WTC11 (cell line): ENCODE measurements at regions not wholly inside any gene's neighbourhood (a gene's known extent, or its start where the extent isn't known, plus 50 kb on each side); places are given as distances from the start of the nearest gene placed in this dataset.

Experiments used
- ATAC-seq: fragments of 200-7000 bp; cut with Tn5 transposase; 2 replicates; pipeline ENCODE4 v1.10.0; 2021; ENCODE audit warnings: mild to moderate bottlenecking, moderate library complexity
- CTCF ChIA-PET: fragments of 300-600 bp; sonication (Branson Sonifier 250); formaldehyde crosslinking; loops from one replicate; lab custom pipeline; 2021; ENCODE audit warnings: antibody characterized with exemption; lab: Charles Lee
- POLR2A ChIA-PET: fragments of 350-600 bp; sonication (Branson Sonifier 250); formaldehyde crosslinking; loops from one replicate; lab custom pipeline; 2021; ENCODE audit warnings: antibody characterized with exemption; lab: Charles Lee
- DNase-seq: peaks from one replicate; pipeline ENCODE4 v3.0.0; 2021; ENCODE audit warnings: low spot score
- H3K27ac Mint-ChIP-seq: 2 replicates; pipeline ENCODE4 v1.8.0; 2021; ENCODE audit warnings: mixed read lengths
- H3K27me3 Mint-ChIP-seq: 2 replicates; pipeline ENCODE4 v1.8.0; 2021; ENCODE audit warnings: low read depth, mild to moderate bottlenecking, moderate library complexity, mixed read lengths
- H3K36me3 Mint-ChIP-seq: 2 replicates; pipeline ENCODE4 v1.8.0; 2021; ENCODE audit warnings: mixed read lengths
- H3K4me1 Mint-ChIP-seq: 2 replicates; pipeline ENCODE4 v1.8.0; 2022; ENCODE audit warnings: mixed read lengths
- H3K4me3 Mint-ChIP-seq: 2 replicates; pipeline ENCODE4 v1.8.0; 2021; ENCODE audit warnings: mild to moderate bottlenecking, moderate library complexity, mixed read lengths
- H3K9me3 Mint-ChIP-seq: 2 replicates; pipeline ENCODE4 v1.8.0; 2021; ENCODE audit warnings: mixed read lengths
- ARID4B ChIP-seq: sonication (generic); formaldehyde crosslinking; IDR thresholded peaks from 2 replicates; pipeline ENCODE4 v1.8.0; 2023; ENCODE audit warnings: missing genetic modification reagents, mild to moderate bottlenecking, borderline replicate concordance
- ATF2 ChIP-seq: sonication (generic); formaldehyde crosslinking; IDR thresholded peaks from 2 replicates; pipeline ENCODE4 v1.8.1; 2022; ENCODE audit warnings: low read depth, missing genetic modification reagents, borderline replicate concordance
- ELF4 ChIP-seq: sonication (generic); formaldehyde crosslinking; IDR thresholded peaks from 2 replicates; pipeline ENCODE4 v1.8.1; 2022; ENCODE audit warnings: low read depth, mild to moderate bottlenecking, moderate library complexity, missing genetic modification reagents
- FOXP4 ChIP-seq: sonication (generic); formaldehyde crosslinking; IDR thresholded peaks from 2 replicates; pipeline ENCODE4 v1.8.0; 2022; ENCODE audit warnings: mild to moderate bottlenecking, missing genetic modification reagents
- HMGA2 ChIP-seq: fragments of 250-450 bp; sonication (Bioruptor Pico); IDR thresholded peaks from 2 replicates; pipeline ENCODE4 v1.4.0; 2021; ENCODE audit warnings: mild to moderate bottlenecking, moderate library complexity
- JUN ChIP-seq: sonication (generic); formaldehyde crosslinking; IDR thresholded peaks from 2 replicates; pipeline ENCODE4 v1.8.0; 2023; ENCODE audit warnings: mild to moderate bottlenecking, missing genetic modification reagents
- PRRX2 ChIP-seq: fragments of 250-450 bp; sonication (Bioruptor Pico); IDR thresholded peaks from 2 replicates; pipeline ENCODE4 v1.8.0; 2021; ENCODE audit warnings: mild to moderate bottlenecking
- STAT6 ChIP-seq: sonication (generic); formaldehyde crosslinking; conservative IDR thresholded peaks from 2 replicates; pipeline ENCODE4 v1.8.1; 2023; ENCODE audit warnings: mild to moderate bottlenecking, low read depth, missing genetic modification reagents, moderate library complexity
- TCF7 ChIP-seq: sonication (generic); formaldehyde crosslinking; IDR thresholded peaks from 2 replicates; pipeline ENCODE4 v1.8.0; 2022; ENCODE audit warnings: mild to moderate bottlenecking, low read depth, missing genetic modification reagents, moderate library complexity
- ZBTB43 ChIP-seq: sonication (generic); formaldehyde crosslinking; IDR thresholded peaks from 2 replicates; pipeline ENCODE4 v1.8.1; 2023; ENCODE audit warnings: mild to moderate bottlenecking, missing genetic modification reagents
- ZNF219 ChIP-seq: sonication (generic); formaldehyde crosslinking; IDR thresholded peaks from 2 replicates; pipeline ENCODE4 v1.8.0; 2023; ENCODE audit warnings: missing genetic modification reagents, mild to moderate bottlenecking, borderline replicate concordance
- ZSCAN18 ChIP-seq: fragments of 250-450 bp; sonication (Bioruptor Pico); IDR thresholded peaks from 2 replicates; pipeline ENCODE4 v2.1.2; 2022; ENCODE audit warnings: mild to moderate bottlenecking, moderate library complexity

- POLR2A ChIA-PET = no interaction called here
- H3K36me3 Mint-ChIP-seq = peaks cover under 1% of the 10 kb centered on the region
- no peak overlapping the region for H3K27ac Mint-ChIP-seq
- CTCF ChIA-PET = no interaction called here
- no peak overlapping the region for H3K4me3 Mint-ChIP-seq
- TF ChIP-seq ZBTB43 (CRISPR knock-in tag) = no peak
- TF ChIP-seq ATF2 (CRISPR knock-in tag) = no peak
- no peak for TF ChIP-seq HMGA2 (CRISPR knock-in tag)
- no peak for TF ChIP-seq STAT6 (CRISPR knock-in tag)
- no peak for TF ChIP-seq ZSCAN18 (CRISPR knock-in tag)
- no peak for TF ChIP-seq ARID4B
- no peak for TF ChIP-seq PRRX2 (CRISPR knock-in tag)
- TF ChIP-seq ZNF219 (CRISPR knock-in tag) = no peak
- no peak for TF ChIP-seq TCF7 (CRISPR knock-in tag)
- no peak for TF ChIP-seq ELF4
- no peak for TF ChIP-seq JUN (CRISPR knock-in tag)
- no peak for TF ChIP-seq FOXP4 (CRISPR knock-in tag)
- H3K4me1 Mint-ChIP-seq = no peaks in the 10 kb centered on the region
- no peaks in the 10 kb centered on the region; the same call in 1 of the 2 replicates for H3K27me3 Mint-ChIP-seq
- H3K9me3 Mint-ChIP-seq = peaks cover 35% of the 10 kb centered on the region
- ATAC-seq (no peak), DNase-seq (no peak)
These were observed 75.9 kb upstream of the VCAM1 start for GRCh38 chr1:100643471-100644196.
